H9 (cell line): ENCODE measurements at regions not wholly inside any gene's neighbourhood (a gene's known extent, or its start where the extent isn't known, plus 50 kb on each side); places are given as distances from the start of the nearest gene placed in this dataset.

ENCODE experiments used
- DNase-seq: peaks from one replicate; pipeline ENCODE4 v3.0.0-alpha.2; 2017
- H2AFZ ChIP-seq: one replicate; pipeline ENCODE4 v1.6.1; 2013; ENCODE audit warnings: mild to moderate bottlenecking, low read length, control low read depth, moderate library complexity
- H2AK5ac ChIP-seq: 2 replicates; pipeline ENCODE4 v1.6.1; 2013; ENCODE audit warnings: low read length, control low read depth, mixed read lengths; ENCODE audit not compliant: insufficient read length
- H2BK120ac ChIP-seq: one replicate; pipeline ENCODE4 v1.6.1; 2013; ENCODE audit warnings: low read depth, mild to moderate bottlenecking, low read length, control low read depth, inconsistent platforms; ENCODE audit not compliant: poor library complexity, severe bottlenecking
- H2BK12ac ChIP-seq: 2 replicates; pipeline ENCODE4 v1.6.1; 2013; ENCODE audit warnings: low read length, control low read depth, mixed read lengths, low read depth; ENCODE audit not compliant: insufficient read length
- H2BK15ac ChIP-seq: 2 replicates; pipeline ENCODE4 v1.6.1; 2013; ENCODE audit warnings: low read depth, low read length, control low read depth
- H2BK20ac ChIP-seq: one replicate; pipeline ENCODE4 v1.6.1; 2013; ENCODE audit warnings: low read depth, mild to moderate bottlenecking, low read length, control low read depth, inconsistent platforms; ENCODE audit not compliant: poor library complexity, severe bottlenecking
- H2BK5ac ChIP-seq: 2 replicates; pipeline ENCODE4 v1.6.1; 2013; ENCODE audit warnings: low read length, control low read depth, mixed read lengths; ENCODE audit not compliant: insufficient read length
- H3K14ac ChIP-seq: 2 replicates; pipeline ENCODE4 v1.6.1; 2013; ENCODE audit warnings: low read length, control low read depth; ENCODE audit not compliant: insufficient read depth
- H3K18ac ChIP-seq: 2 replicates; pipeline ENCODE4 v1.6.1; 2013; ENCODE audit warnings: low read depth, mild to moderate bottlenecking, mixed read lengths, low read length, control low read depth; ENCODE audit not compliant: insufficient read length
- H3K23ac ChIP-seq: 2 replicates; pipeline ENCODE4 v1.6.1; 2013; ENCODE audit warnings: low read length, control low read depth, mixed read lengths, low read depth; ENCODE audit not compliant: insufficient read length
- H3K23me2 ChIP-seq: 2 replicates; pipeline ENCODE4 v1.6.1; 2013; ENCODE audit warnings: low read depth, mild to moderate bottlenecking, mixed read lengths, low read length, control low read depth; ENCODE audit not compliant: insufficient read length, poor library complexity, severe bottlenecking
- H3K27ac ChIP-seq: 2 replicates; pipeline ENCODE4 v1.5.1; 2013; ENCODE audit warnings: low read length, control low read depth, mixed read lengths, low read depth; ENCODE audit not compliant: insufficient read length
- H3K27me3 ChIP-seq: 2 replicates; pipeline ENCODE4 v1.6.1; 2013; ENCODE audit warnings: low read length, control low read depth, inconsistent platforms; ENCODE audit not compliant: insufficient read depth
- H3K4ac ChIP-seq: 2 replicates; pipeline ENCODE4 v1.6.1; 2013; ENCODE audit warnings: low read depth, mild to moderate bottlenecking, control low read depth, inconsistent platforms, low read length, moderate library complexity
- H3K4me1 ChIP-seq: 2 replicates; pipeline ENCODE4 v1.6.1; 2013; ENCODE audit warnings: low read length, control low read depth, inconsistent platforms; ENCODE audit not compliant: insufficient read depth
- H3K4me2 ChIP-seq: 2 replicates; pipeline ENCODE4 v1.6.1; 2013; ENCODE audit warnings: low read length, control low read depth, mixed read lengths; ENCODE audit not compliant: insufficient read length, insufficient read depth
- H3K56ac ChIP-seq: 2 replicates; pipeline ENCODE4 v1.6.1; 2013; ENCODE audit warnings: low read depth, mild to moderate bottlenecking, mixed read lengths, low read length, control low read depth; ENCODE audit not compliant: insufficient read length
- H3K79me1 ChIP-seq: 2 replicates; pipeline ENCODE4 v1.6.1; 2013; ENCODE audit warnings: low read depth, mild to moderate bottlenecking, moderate library complexity, low read length, control low read depth, inconsistent platforms; ENCODE audit not compliant: insufficient read depth, poor library complexity, severe bottlenecking
- H3K79me2 ChIP-seq: 2 replicates; pipeline ENCODE4 v1.6.1; 2013; ENCODE audit warnings: low read length, control low read depth, inconsistent platforms; ENCODE audit not compliant: insufficient read depth
- H3K9ac ChIP-seq: 2 replicates; pipeline ENCODE4 v1.6.1; 2013; ENCODE audit warnings: low read length, control low read depth, mixed read lengths; ENCODE audit not compliant: insufficient read length; ENCODE audit errors: extremely low read depth
- H3K9me3 ChIP-seq: one replicate; pipeline ENCODE4 v1.6.1; 2013; ENCODE audit warnings: low read depth, low read length, inconsistent platforms; ENCODE audit not compliant: control insufficient read depth
- H3T11ph ChIP-seq: one replicate; pipeline ENCODE4 v1.6.1; 2013; ENCODE audit warnings: mild to moderate bottlenecking, low read length, control low read depth, inconsistent platforms
- H4K20me1 ChIP-seq: one replicate; pipeline ENCODE4 v1.6.1; 2013; ENCODE audit not compliant: control insufficient read depth, insufficient read length, insufficient read depth
- H4K5ac ChIP-seq: 2 replicates; pipeline ENCODE4 v1.6.1; 2013; ENCODE audit warnings: low read depth, mild to moderate bottlenecking, mixed read lengths, low read length, control low read depth; ENCODE audit not compliant: insufficient read length
- H4K8ac ChIP-seq: replicated peaks from 2 replicates; pipeline ENCODE4 v1.6.1; 2013; ENCODE audit warnings: low read length, control low read depth, mixed read lengths, low read depth; ENCODE audit not compliant: insufficient read length
- H4K91ac ChIP-seq: 2 replicates; pipeline ENCODE4 v1.6.1; 2013; ENCODE audit warnings: low read depth, mild to moderate bottlenecking, moderate library complexity, mixed read lengths, low read length, control low read depth; ENCODE audit not compliant: insufficient read length
- H3K27ac Mint-ChIP-seq, 3 experiments: 2 replicates in 2 of 3; 3 replicates in 1 of 3; pipeline ENCODE4 v1.8.0; 2020 to 2021; ENCODE audit warnings: mixed read lengths in 3 of 3, mild to moderate bottlenecking in 1 of 3, moderate library complexity in 1 of 3
- H3K27me3 Mint-ChIP-seq: 2 replicates; pipeline ENCODE4 v1.8.0; 2021; ENCODE audit warnings: low read depth, mild to moderate bottlenecking, moderate library complexity, mixed read lengths
- H3K36me3 Mint-ChIP-seq, 3 experiments: 2 replicates in 2 of 3; 3 replicates in 1 of 3; pipeline ENCODE4 v1.8.0; 2020 to 2021; ENCODE audit warnings: low read depth in 3 of 3, mixed read lengths in 3 of 3; ENCODE audit not compliant: insufficient read depth in 1 of 3
- H3K4me1 Mint-ChIP-seq, 2 experiments: 2 replicates each; pipeline ENCODE4 v1.8.0; 2020; ENCODE audit warnings: mixed read lengths in 2 of 2
- H3K4me3 Mint-ChIP-seq, 2 experiments: 2 replicates in 1 of 2; 3 replicates in 1 of 2; pipeline ENCODE4 v1.8.0; 2020 to 2021; ENCODE audit warnings: mild to moderate bottlenecking in 2 of 2, mixed read lengths in 2 of 2, moderate library complexity in 1 of 2
- H3K9me3 Mint-ChIP-seq, 2 experiments: 2 replicates in 1 of 2; 3 replicates in 1 of 2; pipeline ENCODE4 v1.8.0; 2020; ENCODE audit warnings: mild to moderate bottlenecking in 2 of 2, mixed read lengths in 2 of 2, moderate library complexity in 1 of 2
- CTCF ChIP-seq: fragments of 200-600 bp; sonication (generic); conservative IDR thresholded peaks from 3 replicates; pipeline ENCODE4 v1.8.0; 2021; ENCODE audit warnings: antibody characterized with exemption, mild to moderate bottlenecking
- WGBS: extraction: QIAGEN DNeasy Blood & Tissue Kit; methylation state at CpG from one replicate; pipeline ENCODE4 v1.1.7; 2013; ENCODE audit warnings: missing lambda C conversion rate, low lambda C conversion rate, mixed read lengths; ENCODE audit not compliant: insufficient read length; ENCODE audit errors: extremely low coverage; 5-methylcytosine and 5-hydroxymethylcytosine counted together

- no peak for TF ChIP-seq CTCF
- Histone ChIP-seq H4K5ac (no peak overlapping the region), H3K79me1 (no peaks in the 10 kb centered on the region), H4K91ac (no peak overlapping the region), H2BK120ac (no peak overlapping the region), H3K4ac (no peak overlapping the region), H2AFZ (no peak overlapping the region), H3K79me2 (no peaks in the 10 kb centered on the region), H3K23me2 (no peaks in the 10 kb centered on the region), H3K56ac (no peak overlapping the region), H2BK20ac (no peak overlapping the region), H3T11ph (no peak overlapping the region), H3K4me2 (no peak overlapping the region), H3K14ac (no peak overlapping the region), H2BK5ac (no peak overlapping the region), H3K23ac (no peak overlapping the region), H3K4me1 (no peaks in the 10 kb centered on the region), H2AK5ac (no peak overlapping the region), H3K27me3 (no peaks in the 10 kb centered on the region), H4K8ac (no peak overlapping the region), H3K9ac (no peak overlapping the region), H2BK15ac (no peak overlapping the region), H3K27ac (no peak overlapping the region), H2BK12ac (no peak overlapping the region), H3K9me3 (no peaks in the 10 kb centered on the region), H4K20me1 (no peaks in the 10 kb centered on the region), H3K18ac (no peak overlapping the region)
- Mint-ChIP-seq H3K27ac (no peak overlapping the region), H3K9me3 (peaks cover 10 to 11% of the 10 kb centered on the region in 2 experiments), H3K36me3 (peaks cover 8 to 20% (median 8%) of the 10 kb centered on the region in 3 experiments; a peak in 6 of 7 replicates), H3K4me1 (peaks cover 0 to 9% of the 10 kb centered on the region in 2 experiments; a peak in 1 of 4 replicates), H3K27me3 (no peaks in the 10 kb centered on the region; the same call in 1 of the 2 replicates), H3K4me3 (no peak overlapping the region)
- no CpG with 5 or more reads among the region's 1 CpG for whole genome bisulfite sequencing
- DNase-seq: no peak
These were observed 1623.3 kb upstream of the B3GALT2 start for GRCh38 chr1:194809665-194810064.
